Neural cell (in vitro differentiated cells): ENCODE measurements at regions not wholly inside any gene's neighbourhood (a gene's known extent, or its start where the extent isn't known, plus 50 kb on each side); places are given as distances from the start of the nearest gene placed in this dataset.

Experiments used
- EZH2 ChIP-seq: fragments of 200-600, 300-800 bp; shearing (Covaris generic), sonication (generic); IDR thresholded peaks from 2 replicates; pipeline ENCODE4 v1.6.1; 2014; ENCODE audit warnings: antibody characterized with exemption, low read length, borderline replicate concordance, mild to moderate bottlenecking; ENCODE audit not compliant: insufficient read depth, poor library complexity, severe bottlenecking
- SMC3 ChIP-seq: fragments of 450-650 bp; conservative IDR thresholded peaks from 2 replicates; pipeline ENCODE4 v1.6.1; 2014; ENCODE audit warnings: antibody characterized with exemption, mild to moderate bottlenecking, moderate library complexity; ENCODE audit not compliant: poor library complexity
- TF ChIP-seq, protein P1 (sequence below): fragments of 450-650 bp; IDR thresholded peaks from 2 replicates; pipeline ENCODE4 v1.5.1; 2014; ENCODE audit warnings: antibody characterized with exemption, mild to moderate bottlenecking, moderate library complexity; ENCODE audit not compliant: poor library complexity, severe bottlenecking

DNA sequence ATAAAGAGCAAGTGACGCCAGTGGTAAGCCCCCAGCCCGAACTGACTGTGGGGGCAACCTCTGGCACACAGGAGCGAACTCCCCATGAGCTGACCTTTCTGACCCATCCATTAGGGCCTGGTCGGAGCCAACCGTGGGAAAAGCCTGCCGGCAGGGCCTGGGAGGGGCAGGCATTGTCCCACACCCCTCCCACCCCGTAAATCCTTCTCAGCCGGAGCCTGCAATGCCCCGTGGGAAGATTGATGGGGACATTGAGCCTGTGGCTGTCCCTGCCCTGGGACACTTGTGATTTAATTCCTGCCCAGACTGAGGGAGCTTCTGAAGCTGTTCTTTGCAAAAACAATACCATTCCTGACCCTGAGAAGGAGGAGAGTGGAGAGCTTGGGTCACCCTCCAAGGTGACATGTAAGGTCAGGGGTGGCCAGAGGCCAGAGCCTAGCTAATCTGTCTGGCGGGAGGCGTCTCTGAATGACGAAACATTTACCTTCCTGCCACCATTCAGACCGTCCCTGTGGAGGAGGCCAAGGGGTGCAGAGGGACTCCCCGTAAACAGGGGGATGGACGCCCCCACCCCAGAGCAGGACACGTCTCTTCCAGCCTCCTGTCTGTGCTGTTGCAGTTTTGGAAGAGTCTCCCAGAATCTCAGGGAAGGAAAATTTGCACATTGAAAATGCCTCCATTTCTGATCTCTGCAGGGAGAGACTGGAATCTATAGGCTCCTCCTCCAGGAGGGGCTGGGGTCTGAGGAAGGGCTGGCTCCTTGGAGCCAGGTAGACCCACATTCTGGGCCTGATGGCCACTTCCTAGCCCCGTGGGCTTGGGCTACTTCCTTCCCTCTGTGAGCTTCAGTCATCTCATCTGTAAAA, 51.2 kb upstream of the HS6ST1 start:
- TF ChIP-seq, protein P1, sequence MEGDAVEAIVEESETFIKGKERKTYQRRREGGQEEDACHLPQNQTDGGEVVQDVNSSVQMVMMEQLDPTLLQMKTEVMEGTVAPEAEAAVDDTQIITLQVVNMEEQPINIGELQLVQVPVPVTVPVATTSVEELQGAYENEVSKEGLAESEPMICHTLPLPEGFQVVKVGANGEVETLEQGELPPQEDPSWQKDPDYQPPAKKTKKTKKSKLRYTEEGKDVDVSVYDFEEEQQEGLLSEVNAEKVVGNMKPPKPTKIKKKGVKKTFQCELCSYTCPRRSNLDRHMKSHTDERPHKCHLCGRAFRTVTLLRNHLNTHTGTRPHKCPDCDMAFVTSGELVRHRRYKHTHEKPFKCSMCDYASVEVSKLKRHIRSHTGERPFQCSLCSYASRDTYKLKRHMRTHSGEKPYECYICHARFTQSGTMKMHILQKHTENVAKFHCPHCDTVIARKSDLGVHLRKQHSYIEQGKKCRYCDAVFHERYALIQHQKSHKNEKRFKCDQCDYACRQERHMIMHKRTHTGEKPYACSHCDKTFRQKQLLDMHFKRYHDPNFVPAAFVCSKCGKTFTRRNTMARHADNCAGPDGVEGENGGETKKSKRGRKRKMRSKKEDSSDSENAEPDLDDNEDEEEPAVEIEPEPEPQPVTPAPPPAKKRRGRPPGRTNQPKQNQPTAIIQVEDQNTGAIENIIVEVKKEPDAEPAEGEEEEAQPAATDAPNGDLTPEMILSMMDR: no peak
- TF ChIP-seq EZH2: no peak
- no peak for TF ChIP-seq SMC3
